Chondrocyte (in vitro differentiated cells): ENCODE measurements at regions not wholly inside any gene's neighbourhood (a gene's known extent, or its start where the extent isn't known, plus 50 kb on each side); places are given as distances from the start of the nearest gene placed in this dataset.

ENCODE experiments used
- DNase-seq: peaks from one replicate; pipeline ENCODE4 v3.0.0; 2021; ENCODE audit warnings: mixed read lengths, low spot score
- H3K27ac Mint-ChIP-seq: one replicate; pipeline ENCODE4 v1.8.0; 2021; ENCODE audit warnings: mild to moderate bottlenecking, moderate library complexity, mixed read lengths; ENCODE audit not compliant: unreplicated experiment
- H3K27me3 Mint-ChIP-seq: 2 replicates; pipeline ENCODE4 v1.8.0; 2021; ENCODE audit warnings: low read depth, mixed read lengths
- H3K36me3 Mint-ChIP-seq: 2 replicates; pipeline ENCODE4 v1.8.0; 2021; ENCODE audit warnings: low read depth, mixed read lengths
- H3K4me1 Mint-ChIP-seq: 2 replicates; pipeline ENCODE4 v1.8.0; 2021; ENCODE audit warnings: low read depth, mild to moderate bottlenecking, mixed read lengths
- H3K4me3 Mint-ChIP-seq: one replicate; pipeline ENCODE4 v1.8.0; 2021; ENCODE audit warnings: mild to moderate bottlenecking, moderate library complexity, mixed read lengths; ENCODE audit not compliant: unreplicated experiment
- H3K9me3 Mint-ChIP-seq: 2 replicates; pipeline ENCODE4 v1.8.0; 2021; ENCODE audit warnings: low read depth, mixed read lengths
- TF ChIP-seq, protein P1 (sequence below): fragments of 200-600 bp; sonication (generic); IDR thresholded peaks from 2 replicates; pipeline ENCODE4 v1.5.0; 2021; ENCODE audit warnings: antibody characterized with exemption, mild to moderate bottlenecking, moderate library complexity

- Mint-ChIP-seq H3K27ac (no peak overlapping the region), H3K9me3 (peaks cover 3% of the 10 kb centered on the region)
Observed at GRCh38 chr3:18735005-18735404, 309.9 kb upstream of the SATB1 start.

DNA sequence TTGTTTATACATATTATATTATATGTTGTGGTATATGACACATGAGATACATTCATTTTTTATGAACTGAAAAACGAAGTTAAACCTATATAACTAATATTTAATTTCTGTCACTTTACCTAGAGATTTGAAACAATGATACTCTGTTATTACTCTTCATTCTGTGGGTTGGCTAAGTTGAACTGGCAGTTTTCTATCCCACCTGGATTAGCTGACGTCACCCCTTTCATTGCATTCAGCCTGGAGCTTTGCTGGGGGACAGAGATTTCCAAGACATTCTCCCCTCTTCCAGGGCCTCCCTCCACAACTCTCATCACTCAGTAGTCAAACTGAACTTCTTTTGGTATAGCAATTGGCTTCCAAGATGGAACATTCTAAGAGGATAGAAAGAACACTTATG, 309.2 kb upstream of the SATB1 start:
- H3K9me3 Mint-ChIP-seq: peaks cover 3% of the 10 kb centered on the region
- H3K4me1 Mint-ChIP-seq: no peaks in the 10 kb centered on the region
- H3K4me3 Mint-ChIP-seq: no peak overlapping the region
- no peaks in the 10 kb centered on the region for H3K27me3 Mint-ChIP-seq
- DNase-seq: no peak
- no peaks in the 10 kb centered on the region for H3K36me3 Mint-ChIP-seq
- TF ChIP-seq, protein P1, sequence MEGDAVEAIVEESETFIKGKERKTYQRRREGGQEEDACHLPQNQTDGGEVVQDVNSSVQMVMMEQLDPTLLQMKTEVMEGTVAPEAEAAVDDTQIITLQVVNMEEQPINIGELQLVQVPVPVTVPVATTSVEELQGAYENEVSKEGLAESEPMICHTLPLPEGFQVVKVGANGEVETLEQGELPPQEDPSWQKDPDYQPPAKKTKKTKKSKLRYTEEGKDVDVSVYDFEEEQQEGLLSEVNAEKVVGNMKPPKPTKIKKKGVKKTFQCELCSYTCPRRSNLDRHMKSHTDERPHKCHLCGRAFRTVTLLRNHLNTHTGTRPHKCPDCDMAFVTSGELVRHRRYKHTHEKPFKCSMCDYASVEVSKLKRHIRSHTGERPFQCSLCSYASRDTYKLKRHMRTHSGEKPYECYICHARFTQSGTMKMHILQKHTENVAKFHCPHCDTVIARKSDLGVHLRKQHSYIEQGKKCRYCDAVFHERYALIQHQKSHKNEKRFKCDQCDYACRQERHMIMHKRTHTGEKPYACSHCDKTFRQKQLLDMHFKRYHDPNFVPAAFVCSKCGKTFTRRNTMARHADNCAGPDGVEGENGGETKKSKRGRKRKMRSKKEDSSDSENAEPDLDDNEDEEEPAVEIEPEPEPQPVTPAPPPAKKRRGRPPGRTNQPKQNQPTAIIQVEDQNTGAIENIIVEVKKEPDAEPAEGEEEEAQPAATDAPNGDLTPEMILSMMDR: no peak
- no peak overlapping the region for H3K27ac Mint-ChIP-seq

More at GRCh38 chr3:18735005-18735404, 309.9 kb upstream of the SATB1 start:
- Mint-ChIP-seq H3K4me1 (no peaks in the 10 kb centered on the region), H3K4me3 (no peak overlapping the region), H3K36me3 (no peaks in the 10 kb centered on the region), H3K27me3 (no peaks in the 10 kb centered on the region)
- DNase-seq: no peak
- TF ChIP-seq, protein P1: no peak

- Mint-ChIP-seq H3K27me3 (no peaks in the 10 kb centered on the region), H3K4me1 (no peaks in the 10 kb centered on the region), H3K27ac (no peak overlapping the region), H3K36me3 (no peaks in the 10 kb centered on the region), H3K4me3 (no peak overlapping the region), H3K9me3 (peaks cover 3% of the 10 kb centered on the region)
- DNase-seq: no peak
- TF ChIP-seq, protein P1: no peak
Observed at GRCh38 chr3:18732474-18732873, 307.3 kb upstream of the SATB1 start.

DNA sequence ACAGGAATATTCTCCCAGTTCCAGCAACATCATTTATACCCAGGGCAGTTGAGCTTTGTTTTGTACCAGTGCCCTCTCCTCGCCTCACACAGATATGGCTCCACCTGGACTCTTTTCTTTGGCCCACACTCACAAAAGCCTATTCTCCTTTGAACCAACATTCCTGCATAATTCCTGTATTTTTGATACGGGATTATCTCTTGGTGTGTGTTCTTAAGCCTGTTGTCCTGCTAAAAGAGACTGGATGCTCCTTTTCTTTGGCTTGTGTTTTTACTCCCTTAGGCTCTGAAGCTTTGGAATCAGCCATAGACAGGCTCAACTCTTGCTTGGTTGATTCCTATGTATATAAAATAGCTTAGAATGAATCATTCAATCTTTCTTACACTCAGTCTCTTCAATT, 305.4 kb upstream of the SATB1 start:
- Mint-ChIP-seq H3K27ac (no peak overlapping the region), H3K4me1 (no peaks in the 10 kb centered on the region), H3K4me3 (no peak overlapping the region), H3K27me3 (no peaks in the 10 kb centered on the region), H3K36me3 (no peaks in the 10 kb centered on the region), H3K9me3 (peaks cover 3% of the 10 kb centered on the region)
- no peak for DNase-seq
- TF ChIP-seq, protein P1: no peak

- TF ChIP-seq, protein P1: no peak
- H3K27me3 Mint-ChIP-seq: no peaks in the 10 kb centered on the region
- H3K4me3 Mint-ChIP-seq: no peak overlapping the region
- H3K4me1 Mint-ChIP-seq: no peaks in the 10 kb centered on the region
- H3K9me3 Mint-ChIP-seq: peaks cover 3% of the 10 kb centered on the region
- no peaks in the 10 kb centered on the region for H3K36me3 Mint-ChIP-seq
- no peak for DNase-seq
- H3K27ac Mint-ChIP-seq: no peak overlapping the region
Observed at GRCh38 chr3:18729671-18730070, 304.5 kb upstream of the SATB1 start.
